Stimulated activated naive B cell treated with anti-CD40 and anti-IgM and Interleukin-4, amounts not matched to agents 10 μg/mL and 1 μg/mL and 100 μg/mL, for 72 hours (primary cell): ENCODE measurements at regions not wholly inside any gene's neighbourhood (a gene's known extent, or its start where the extent isn't known, plus 50 kb on each side); places are given as distances from the start of the nearest gene placed in this dataset.

ENCODE experiments used
- ATAC-seq, 2 donors: fragments of 150-1000 bp; cut with Tn5 transposase; replicated peaks; 2 replicates each; pipeline ENCODE4 v1.10.0; 2021; ENCODE audit warnings: moderate library complexity in 1 of 2
- DNase-seq: peaks from one replicate; pipeline ENCODE4 v3.0.0; 2021
- H3K27ac Mint-ChIP-seq: one replicate; pipeline ENCODE4 v1.8.0; 2022; ENCODE audit warnings: mild to moderate bottlenecking, mixed read lengths
- H3K27me3 Mint-ChIP-seq, 2 donors: one replicate each; pipeline ENCODE4 v1.8.0; 2022; ENCODE audit warnings: mixed read lengths in 2 of 2
- H3K36me3 Mint-ChIP-seq, 2 donors: one replicate each; pipeline ENCODE4 v1.8.0; 2022; ENCODE audit warnings: mixed read lengths in 2 of 2, mild to moderate bottlenecking in 1 of 2
- H3K4me1 Mint-ChIP-seq, 2 donors: one replicate each; pipeline ENCODE4 v1.8.0; 2022; ENCODE audit warnings: mixed read lengths in 2 of 2, mild to moderate bottlenecking in 1 of 2
- H3K4me3 Mint-ChIP-seq, 2 donors: one replicate each; pipeline ENCODE4 v1.8.0; 2022; ENCODE audit warnings: mild to moderate bottlenecking in 2 of 2, mixed read lengths in 2 of 2, moderate library complexity in 1 of 2
- H3K9me3 Mint-ChIP-seq, 2 donors: one replicate each; pipeline ENCODE4 v1.8.0; 2022; ENCODE audit warnings: mixed read lengths in 2 of 2, mild to moderate bottlenecking in 1 of 2

DNA sequence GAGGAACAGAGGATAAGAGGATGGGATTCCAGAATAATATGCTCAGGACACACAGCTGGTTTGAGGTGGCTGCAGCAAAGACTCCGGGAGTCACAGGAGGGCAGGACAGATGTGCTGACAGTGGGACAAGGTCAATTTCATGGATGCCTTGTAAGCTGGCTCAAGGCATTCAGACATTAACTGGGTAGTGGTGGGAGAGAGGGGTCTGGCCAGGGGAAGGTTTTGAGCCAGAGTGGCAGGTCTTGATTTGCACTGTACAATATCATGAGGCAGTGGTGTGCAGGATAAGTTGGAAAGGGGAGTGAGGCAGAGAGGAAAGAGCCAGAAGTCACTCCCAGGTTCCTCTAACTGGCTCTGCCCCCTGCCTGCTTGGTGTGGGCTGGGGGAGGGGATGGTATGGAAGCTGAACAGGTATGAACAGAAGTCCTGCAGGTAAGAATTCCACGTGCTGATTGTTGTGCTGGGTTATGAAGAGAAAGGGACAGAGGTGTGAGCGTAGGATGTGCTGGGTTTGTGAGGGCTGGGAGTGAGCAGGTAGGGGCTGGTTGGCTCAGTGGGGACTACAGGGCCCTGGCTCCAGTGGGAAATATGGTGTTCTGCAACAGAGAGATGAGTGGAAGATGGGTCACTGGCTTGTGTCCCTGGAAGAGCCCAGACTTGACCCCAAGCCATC, 141.7 kb upstream of the COPS8 start:
- no peaks in the 10 kb centered on the region for H3K4me1 Mint-ChIP-seq
- DNase-seq (no peak), ATAC-seq (no peak)
- H3K36me3 Mint-ChIP-seq, result no peaks in the 10 kb centered on the region
- no peaks in the 10 kb centered on the region for H3K9me3 Mint-ChIP-seq
- no peak overlapping the region for H3K27ac Mint-ChIP-seq
- H3K27me3 Mint-ChIP-seq, result peaks cover 10 to 17% of the 10 kb centered on the region in 2 donors
- no peak overlapping the region for H3K4me3 Mint-ChIP-seq

DNA sequence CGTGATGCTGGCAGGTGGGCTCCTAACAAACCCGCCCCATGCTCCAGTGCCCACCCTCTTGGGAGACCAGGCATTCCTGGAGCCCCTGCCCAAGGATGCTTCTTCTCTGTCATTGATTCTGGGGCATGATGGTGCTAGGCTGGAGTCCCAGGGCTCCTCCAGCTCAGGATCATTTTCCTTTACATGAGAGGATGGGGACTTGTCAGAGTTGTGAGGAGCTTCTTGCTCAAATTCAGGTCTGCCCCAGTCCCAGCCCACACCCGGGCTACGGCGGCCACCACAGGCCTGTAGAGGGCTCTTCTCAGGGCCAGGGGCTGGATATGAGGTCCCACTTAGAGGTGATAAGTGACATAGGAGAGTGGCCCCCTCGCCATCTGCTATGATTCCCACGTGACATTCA, 141.1 kb upstream of the COPS8 start:
- H3K27ac Mint-ChIP-seq, result no peak overlapping the region
- no peak for ATAC-seq
- no peaks in the 10 kb centered on the region for H3K4me1 Mint-ChIP-seq
- peaks cover 12 to 17% of the 10 kb centered on the region in 2 donors for H3K27me3 Mint-ChIP-seq
- no peaks in the 10 kb centered on the region for H3K36me3 Mint-ChIP-seq
- DNase-seq, result no peak
- H3K4me3 Mint-ChIP-seq, result no peak overlapping the region
- no peaks in the 10 kb centered on the region for H3K9me3 Mint-ChIP-seq

DNA sequence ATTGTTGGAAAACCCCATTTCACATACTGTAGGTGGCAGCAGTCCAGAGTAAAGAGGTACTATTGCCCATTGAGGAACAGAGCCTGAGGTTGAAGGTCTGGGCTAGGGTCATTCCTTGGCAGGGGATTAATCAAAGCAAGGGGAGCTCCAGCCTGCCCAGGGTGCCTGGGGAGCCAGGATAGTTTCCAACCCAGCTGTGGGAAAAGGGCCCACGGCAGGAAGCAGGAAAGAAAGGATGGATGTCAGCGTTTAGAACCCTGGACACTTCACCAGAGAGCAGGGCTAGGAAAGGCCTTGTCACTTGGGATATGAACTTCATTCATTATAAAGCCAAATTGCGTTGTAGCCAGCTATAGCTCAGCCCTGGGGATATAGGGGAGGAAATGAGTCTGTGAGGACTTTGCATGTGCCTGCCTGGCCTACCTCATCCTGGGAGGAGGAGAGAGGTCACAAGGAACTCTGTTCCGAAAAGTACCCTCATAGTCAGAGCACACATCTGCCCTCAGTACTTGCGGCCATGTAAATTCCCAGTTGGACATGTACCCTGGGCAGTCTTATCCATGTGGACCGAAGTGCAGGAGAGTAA, 140.2 kb upstream of the COPS8 start:
- DNase-seq (no peak), ATAC-seq (no peak)
- no peaks in the 10 kb centered on the region for H3K36me3 Mint-ChIP-seq
- H3K27me3 Mint-ChIP-seq, result peaks cover 14 to 17% of the 10 kb centered on the region in 2 donors
- no peaks in the 10 kb centered on the region for H3K9me3 Mint-ChIP-seq
- no peaks in the 10 kb centered on the region for H3K4me1 Mint-ChIP-seq
- no peak overlapping the region for H3K4me3 Mint-ChIP-seq
- no peak overlapping the region for H3K27ac Mint-ChIP-seq

DNA sequence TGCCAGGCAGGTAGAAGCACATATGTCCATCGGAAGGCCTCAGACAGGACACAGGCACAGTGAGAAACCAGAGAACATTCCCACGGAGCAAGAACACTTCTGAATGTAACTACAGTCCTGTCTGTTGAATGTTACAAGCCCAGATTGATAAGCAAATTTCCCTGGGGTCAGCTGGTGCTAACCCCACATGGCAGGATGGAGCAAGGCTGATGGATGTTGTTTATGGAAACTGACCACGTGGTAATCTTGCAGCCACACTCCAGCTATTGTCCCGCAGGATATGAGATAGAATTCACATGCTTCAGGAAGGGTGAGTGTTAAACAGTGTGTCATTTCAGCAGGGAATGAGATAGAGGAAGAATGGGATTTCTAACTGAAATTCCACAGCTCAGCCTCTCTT, 138.8 kb upstream of the COPS8 start:
- H3K27me3 Mint-ChIP-seq, result peaks cover 14 to 17% of the 10 kb centered on the region in 2 donors
- no peak overlapping the region for H3K4me3 Mint-ChIP-seq
- H3K27ac Mint-ChIP-seq, result no peak overlapping the region
- peaks cover 2 to 6% of the 10 kb centered on the region in 2 donors for H3K9me3 Mint-ChIP-seq
- DNase-seq (no peak), ATAC-seq (no peak)
- H3K4me1 Mint-ChIP-seq, result no peaks in the 10 kb centered on the region
- no peaks in the 10 kb centered on the region for H3K36me3 Mint-ChIP-seq

DNA sequence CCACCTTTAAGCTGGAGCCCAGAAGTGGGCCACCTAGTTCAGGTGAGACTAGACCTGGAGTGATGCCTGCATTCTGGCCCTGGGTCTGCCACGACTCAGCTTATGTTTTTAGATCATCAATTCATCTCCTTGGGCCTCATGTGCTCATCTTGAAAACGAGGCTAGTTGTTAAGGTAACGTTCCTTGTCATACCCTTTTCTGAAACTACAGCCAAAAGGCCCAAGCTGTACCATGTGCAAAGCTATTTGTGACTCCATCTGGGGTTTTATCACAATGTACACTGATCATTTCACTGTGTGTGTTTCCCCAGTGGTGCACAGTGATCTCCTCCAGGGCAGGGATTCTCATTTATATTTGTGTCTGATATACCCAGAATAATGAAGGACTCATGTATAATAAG, 138.4 kb upstream of the COPS8 start:
- H3K4me3 Mint-ChIP-seq, result no peak overlapping the region
- DNase-seq, result no peak
- H3K4me1 Mint-ChIP-seq, result no peaks in the 10 kb centered on the region

DNA sequence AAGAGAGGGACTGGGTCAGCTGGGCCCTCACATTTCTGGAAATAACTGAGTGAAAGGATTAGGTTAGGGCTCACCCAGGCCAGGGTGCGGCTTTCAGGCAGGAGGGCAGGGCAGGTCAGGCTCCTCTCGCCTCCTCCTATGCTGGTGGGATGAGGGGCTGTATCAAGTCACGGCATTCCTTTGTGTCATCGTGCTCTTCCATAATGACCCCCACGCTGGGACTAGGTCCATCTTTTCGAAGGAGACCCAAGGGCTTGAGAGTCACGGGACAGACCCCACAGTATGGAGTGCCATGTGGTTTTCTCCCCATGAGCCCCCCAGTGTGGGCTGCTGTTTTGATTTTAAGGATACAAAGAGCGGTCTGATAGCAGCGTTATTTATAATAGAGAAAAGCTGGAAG, 137.8 kb upstream of the COPS8 start:
- Mint-ChIP-seq H3K36me3 (no peaks in the 10 kb centered on the region), H3K9me3 (peaks cover 5 to 8% of the 10 kb centered on the region in 2 donors), H3K4me3 (no peak overlapping the region), H3K4me1 (no peaks in the 10 kb centered on the region), H3K27me3 (peaks cover 14 to 17% of the 10 kb centered on the region in 2 donors), H3K27ac (no peak overlapping the region)
- DNase-seq, result no peak
- ATAC-seq, result no peak

More for the DNA sequence above, 138.4 kb upstream of the COPS8 start:
- H3K27ac Mint-ChIP-seq, result no peak overlapping the region
- no peak for ATAC-seq
- peaks cover 14 to 17% of the 10 kb centered on the region in 2 donors for H3K27me3 Mint-ChIP-seq
- no peaks in the 10 kb centered on the region for H3K36me3 Mint-ChIP-seq
- H3K9me3 Mint-ChIP-seq, result peaks cover 5 to 8% of the 10 kb centered on the region in 2 donors

DNA sequence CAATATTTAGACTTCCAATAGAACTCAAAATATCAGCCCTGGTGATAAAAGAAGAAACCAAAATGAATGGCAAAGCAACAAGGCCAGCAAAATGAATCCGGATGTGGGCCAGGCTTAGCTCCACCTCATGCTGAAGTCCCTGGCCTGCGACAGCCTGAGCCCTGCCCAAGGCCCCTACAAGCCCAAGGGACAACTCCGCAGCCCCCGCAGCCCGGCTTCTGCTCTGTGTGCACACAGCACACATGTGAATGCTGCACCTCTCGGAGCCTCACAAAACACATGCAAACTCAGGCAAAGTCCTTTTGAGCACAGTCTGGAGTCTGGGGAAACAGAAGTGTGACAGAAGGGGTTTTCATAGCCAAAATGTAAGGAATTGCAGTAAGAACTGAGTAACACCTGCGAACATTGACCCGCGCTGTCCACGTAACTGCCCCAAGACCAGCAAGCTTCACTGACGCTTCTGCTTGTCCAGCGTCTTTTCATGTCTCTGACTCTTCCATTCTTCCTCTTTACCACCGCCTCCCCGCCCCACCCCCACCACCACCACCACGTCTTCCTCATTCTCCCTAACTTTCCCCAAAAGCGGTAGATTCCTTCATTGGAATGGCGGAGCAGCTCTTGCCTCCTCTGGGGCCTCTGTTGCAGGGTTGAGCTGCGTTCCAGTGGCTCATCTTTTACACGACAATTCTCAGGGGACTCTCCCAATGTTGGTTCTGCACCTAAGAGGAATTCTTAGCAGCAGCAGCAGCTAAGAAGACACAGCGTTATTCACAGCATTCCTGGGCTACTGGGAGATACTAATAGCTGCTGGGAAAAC, 136.4 kb upstream of the COPS8 start:
- Mint-ChIP-seq H3K9me3 (peaks cover 5 to 8% of the 10 kb centered on the region in 2 donors), H3K4me1 (no peaks in the 10 kb centered on the region), H3K4me3 (no peak overlapping the region), H3K27me3 (peaks cover 8 to 10% of the 10 kb centered on the region in 2 donors), H3K27ac (no peak overlapping the region), H3K36me3 (no peaks in the 10 kb centered on the region)
- ATAC-seq (no peak), DNase-seq (no peak)

DNA sequence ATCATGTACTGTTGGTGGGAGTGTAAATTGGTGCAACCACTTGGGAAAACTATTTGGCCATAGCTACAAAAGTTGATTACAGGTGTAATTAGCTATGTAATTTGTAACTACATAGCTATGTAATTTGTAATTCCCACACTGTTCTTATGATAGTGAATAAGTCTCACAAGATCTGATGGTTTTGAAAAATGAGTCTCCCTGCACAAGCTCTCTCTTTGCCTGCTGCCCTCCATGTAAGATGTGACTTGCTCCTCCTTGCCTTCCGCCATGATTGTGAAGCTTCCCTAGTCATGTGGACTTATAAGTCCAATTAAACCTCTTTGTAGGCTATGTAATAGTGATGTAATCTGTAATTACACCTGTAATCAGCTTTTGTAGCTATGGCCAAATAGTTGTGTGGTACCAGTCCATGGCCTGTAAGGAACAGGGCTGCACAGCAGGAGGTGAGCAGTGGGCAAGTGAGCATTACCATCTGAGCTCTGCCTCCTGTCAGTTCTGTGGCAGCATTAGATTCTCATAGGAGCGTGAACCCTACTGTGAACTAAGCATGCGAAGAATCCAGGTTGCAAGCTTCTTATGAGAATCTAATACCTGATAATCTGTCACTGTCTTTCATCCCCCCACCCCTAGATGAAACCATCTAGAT, 133.7 kb upstream of the COPS8 start:
- H3K4me3 Mint-ChIP-seq, result no peak overlapping the region
- H3K9me3 Mint-ChIP-seq, result peaks cover 5 to 8% of the 10 kb centered on the region in 2 donors
- no peaks in the 10 kb centered on the region for H3K36me3 Mint-ChIP-seq
- no peaks in the 10 kb centered on the region for H3K4me1 Mint-ChIP-seq
- H3K27me3 Mint-ChIP-seq, result peaks cover 11 to 15% of the 10 kb centered on the region in 2 donors
- DNase-seq (no peak), ATAC-seq (no peak)
- H3K27ac Mint-ChIP-seq, result no peak overlapping the region

DNA sequence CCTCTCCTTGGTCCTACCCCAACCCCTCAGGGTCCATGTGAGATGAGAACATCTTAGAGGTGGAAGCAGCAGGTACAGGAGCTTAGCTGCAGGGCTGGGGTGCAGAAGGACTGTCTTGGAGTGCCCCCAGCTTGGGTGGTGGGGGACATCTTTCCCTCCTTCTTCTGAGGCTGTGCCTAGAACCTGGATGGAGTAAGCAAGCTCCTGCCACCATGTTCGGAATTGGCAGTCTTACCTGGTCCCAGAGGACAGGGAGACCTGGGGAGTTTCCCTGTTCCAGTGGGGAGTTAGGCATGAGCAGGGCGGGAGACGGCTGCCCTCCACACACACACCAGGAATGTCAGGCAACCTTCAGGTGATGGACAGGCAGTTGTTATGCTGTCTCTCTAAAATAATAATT, 131.0 kb upstream of the COPS8 start:
- ATAC-seq (no peak), DNase-seq (no peak)
- Mint-ChIP-seq H3K4me1 (no peaks in the 10 kb centered on the region), H3K27ac (no peak overlapping the region), H3K27me3 (peaks cover 8 to 9% of the 10 kb centered on the region in 2 donors), H3K9me3 (peaks cover 5 to 8% of the 10 kb centered on the region in 2 donors), H3K4me3 (no peak overlapping the region), H3K36me3 (no peaks in the 10 kb centered on the region)

DNA sequence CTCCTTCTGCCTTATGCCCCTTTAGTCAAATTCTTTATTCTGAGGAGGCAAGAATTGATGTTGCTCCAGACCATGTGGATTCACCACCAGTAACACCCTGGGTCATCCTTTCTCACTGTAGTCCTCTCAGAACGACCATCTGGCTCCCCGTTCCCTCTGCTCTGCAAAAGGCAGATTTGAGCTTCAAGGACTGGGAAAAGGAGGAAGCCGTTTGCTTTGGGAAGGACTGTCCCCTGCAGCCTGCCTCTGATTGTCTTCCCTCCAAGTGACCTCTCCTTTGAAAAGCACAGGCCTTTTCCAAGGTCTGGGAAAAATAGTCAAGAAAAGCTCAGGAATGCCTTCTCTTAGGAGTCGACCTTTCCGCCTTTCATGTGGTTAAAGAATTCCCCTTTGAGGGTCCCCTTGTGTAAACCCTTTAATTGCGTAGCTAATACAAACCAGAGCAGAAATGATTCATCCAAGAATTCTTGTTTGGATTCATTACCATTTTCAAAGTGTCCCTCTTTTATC, 130.1 kb upstream of the COPS8 start:
- Mint-ChIP-seq H3K9me3 (peaks cover 5 to 15% of the 10 kb centered on the region in 2 donors), H3K27ac (no peak overlapping the region), H3K4me3 (no peak overlapping the region), H3K4me1 (no peaks in the 10 kb centered on the region), H3K36me3 (no peaks in the 10 kb centered on the region), H3K27me3 (peaks cover 7 to 9% of the 10 kb centered on the region in 2 donors)
- ATAC-seq (no peak), DNase-seq (no peak)

DNA sequence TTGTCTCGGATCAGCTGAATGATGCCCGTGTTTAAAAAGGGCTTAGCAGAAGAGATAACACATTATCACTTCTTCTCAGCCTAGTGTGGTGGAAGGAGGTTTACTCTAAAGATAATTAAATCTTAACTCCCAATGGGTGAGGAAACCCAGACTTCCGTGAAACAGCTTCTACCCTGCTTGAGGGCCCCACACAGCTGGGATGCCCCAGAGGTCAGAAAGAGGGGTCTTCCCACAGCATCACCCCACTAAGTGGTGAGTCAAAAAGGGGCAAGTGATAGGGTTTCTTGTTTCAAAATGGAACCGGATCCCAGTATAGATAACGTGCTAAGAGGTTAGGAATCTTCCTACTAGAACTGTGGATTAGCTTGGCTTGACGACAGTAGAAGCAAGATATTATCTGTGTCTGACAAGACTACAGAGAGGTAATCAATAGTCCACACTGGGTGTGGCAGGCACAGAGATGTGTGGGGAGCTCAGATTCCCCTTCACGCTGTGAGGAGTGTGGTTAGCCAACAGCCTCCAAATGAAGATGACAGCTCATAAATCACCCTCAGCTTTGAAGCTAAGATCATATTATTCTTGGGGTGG, 129.6 kb upstream of the COPS8 start:
- H3K4me3 Mint-ChIP-seq, result no peak overlapping the region
- no peaks in the 10 kb centered on the region for H3K4me1 Mint-ChIP-seq
- no peak for ATAC-seq
- H3K27ac Mint-ChIP-seq, result no peak overlapping the region
- DNase-seq, result no peak
- H3K9me3 Mint-ChIP-seq, result peaks cover 5 to 15% of the 10 kb centered on the region in 2 donors
- H3K36me3 Mint-ChIP-seq, result no peaks in the 10 kb centered on the region
- H3K27me3 Mint-ChIP-seq, result peaks cover 7 to 9% of the 10 kb centered on the region in 2 donors

DNA sequence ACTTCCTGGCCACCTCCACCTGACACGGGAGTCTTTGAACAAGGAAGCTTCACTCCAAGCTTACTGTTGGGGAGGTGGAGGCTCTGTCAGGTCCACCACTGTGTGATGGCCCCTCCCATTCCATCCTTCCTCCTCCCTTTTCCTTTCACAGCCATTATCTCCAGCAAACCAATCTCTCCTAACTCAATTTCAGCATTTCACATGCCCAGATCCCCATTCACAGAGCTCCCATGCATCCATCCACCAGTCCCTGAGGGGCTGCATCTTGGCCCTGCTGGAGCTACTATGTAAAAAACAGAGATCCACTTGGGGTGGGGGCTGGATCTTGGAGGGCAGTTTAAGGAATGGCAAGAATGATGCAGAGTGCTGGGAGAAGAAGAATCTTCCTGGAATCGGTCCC, 129.0 kb upstream of the COPS8 start:
- Mint-ChIP-seq H3K27ac (no peak overlapping the region), H3K9me3 (peaks cover 4 to 11% of the 10 kb centered on the region in 2 donors), H3K36me3 (no peaks in the 10 kb centered on the region), H3K4me3 (no peak overlapping the region), H3K4me1 (no peaks in the 10 kb centered on the region), H3K27me3 (peaks cover 7 to 9% of the 10 kb centered on the region in 2 donors)
- DNase-seq, result no peak
- ATAC-seq, result no peak

DNA sequence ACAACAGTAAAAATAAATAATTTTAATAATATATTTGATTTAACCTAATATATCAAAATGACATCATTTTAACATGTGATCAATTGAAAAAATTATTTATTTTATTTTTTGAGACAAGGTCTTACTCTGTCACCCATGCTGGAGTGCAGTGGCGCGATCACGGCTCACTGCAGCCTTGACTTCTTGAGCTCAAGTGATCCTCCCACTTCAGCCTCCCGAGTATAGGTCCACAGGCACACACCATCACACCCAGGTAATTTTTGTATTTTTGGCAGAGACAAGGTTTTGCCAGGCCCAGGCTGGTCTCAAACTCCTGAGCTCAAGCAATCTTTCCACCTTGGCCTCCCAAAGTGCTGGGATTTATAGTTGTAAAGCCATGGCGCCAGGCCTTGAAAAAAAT, 126.7 kb upstream of the COPS8 start:
- H3K27ac Mint-ChIP-seq, result no peak overlapping the region
- DNase-seq, result no peak
- peaks cover 0 to 6% of the 10 kb centered on the region in 2 donors for H3K9me3 Mint-ChIP-seq
- no peak for ATAC-seq
- H3K27me3 Mint-ChIP-seq, result peaks cover 9 to 10% of the 10 kb centered on the region in 2 donors
- no peak overlapping the region for H3K4me3 Mint-ChIP-seq
- no peaks in the 10 kb centered on the region for H3K36me3 Mint-ChIP-seq
- no peaks in the 10 kb centered on the region for H3K4me1 Mint-ChIP-seq

DNA sequence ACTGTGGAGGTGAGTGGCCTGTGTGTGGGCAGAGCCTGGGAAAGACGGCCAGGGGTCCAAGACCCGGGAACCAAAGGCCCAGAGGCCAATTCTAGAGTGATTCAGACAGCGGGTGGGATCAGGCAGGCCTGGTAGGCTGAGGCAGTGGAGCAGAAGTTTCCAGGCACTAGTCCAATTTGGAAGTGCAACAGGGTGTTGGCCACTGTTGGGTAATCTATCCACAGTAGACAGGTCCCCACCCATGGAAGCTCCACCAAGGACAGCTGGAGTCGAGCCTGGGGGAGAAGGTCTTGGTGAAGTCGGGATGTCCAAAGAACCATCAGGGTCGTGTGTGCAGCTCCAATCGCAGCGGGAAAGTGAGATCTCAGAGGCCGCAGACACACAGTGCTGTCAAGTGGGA, 125.8 kb upstream of the COPS8 start:
- H3K27me3 Mint-ChIP-seq, result peaks cover 9 to 11% of the 10 kb centered on the region in 2 donors
- DNase-seq, result no peak
- H3K36me3 Mint-ChIP-seq, result no peaks in the 10 kb centered on the region
- H3K4me3 Mint-ChIP-seq, result no peak overlapping the region
- H3K4me1 Mint-ChIP-seq, result no peaks in the 10 kb centered on the region
- H3K27ac Mint-ChIP-seq, result no peak overlapping the region
- no peak for ATAC-seq
- peaks cover 0 to 6% of the 10 kb centered on the region in 2 donors for H3K9me3 Mint-ChIP-seq
